OCI-LY1 (cell line): ENCODE measurements at regions not wholly inside any gene's neighbourhood (a gene's known extent, or its start where the extent isn't known, plus 50 kb on each side); places are given as distances from the start of the nearest gene placed in this dataset.

Experiments
- H2AFZ ChIP-seq: fragments of 200-600 bp; sonication (generic), shearing (Covaris generic); 2 replicates; pipeline ENCODE4 v1.6.0; 2014; ENCODE audit warnings: antibody characterized with exemption, mild to moderate bottlenecking, low read length
- H3F3A ChIP-seq: fragments of 200-600 bp; sonication (generic), shearing (Covaris generic); 2 replicates; pipeline ENCODE4 v1.6.0; 2014; ENCODE audit warnings: mild to moderate bottlenecking, antibody characterized with exemption, low read length, moderate library complexity; ENCODE audit not compliant: insufficient read depth
- H3K27ac ChIP-seq: fragments of 200-600 bp; sonication (generic); 2 replicates; pipeline ENCODE4 v1.5.1; 2014; ENCODE audit warnings: low read length, mixed run types, mild to moderate bottlenecking, low read depth; ENCODE audit not compliant: poor library complexity, severe bottlenecking
- H3K27me3 ChIP-seq: fragments of 200-600 bp; sonication (generic); 2 replicates; pipeline ENCODE4 v1.6.0; 2014; ENCODE audit warnings: antibody characterized with exemption, mild to moderate bottlenecking, low read length, moderate library complexity; ENCODE audit not compliant: insufficient read depth
- H3K36me3 ChIP-seq: fragments of 200-600 bp; sonication (generic); 2 replicates; pipeline ENCODE4 v1.6.1; 2014; ENCODE audit warnings: mild to moderate bottlenecking, antibody characterized with exemption, low read length, moderate library complexity, mixed read lengths; ENCODE audit not compliant: insufficient read depth
- H3K4me1 ChIP-seq: fragments of 200-600 bp; sonication (generic); 2 replicates; pipeline ENCODE4 v1.5.1; 2014; ENCODE audit warnings: mild to moderate bottlenecking, low read length, moderate library complexity; ENCODE audit not compliant: insufficient read depth, severe bottlenecking
- H3K4me2 ChIP-seq: fragments of 200-600 bp; sonication (generic), shearing (Covaris generic); 2 replicates; pipeline ENCODE4 v1.6.1; 2014; ENCODE audit warnings: low read length
- H3K4me3 ChIP-seq: fragments of 200-600 bp; sonication (generic); 2 replicates; pipeline ENCODE4 v1.5.1; 2014; ENCODE audit warnings: low read length, low read depth, mild to moderate bottlenecking, mixed read lengths; ENCODE audit not compliant: poor library complexity, severe bottlenecking
- H3K79me2 ChIP-seq: fragments of 200-600 bp; shearing (Covaris generic); 2 replicates; pipeline ENCODE4 v1.6.1; 2016; ENCODE audit warnings: mixed run types, low read length, mixed read lengths; ENCODE audit not compliant: insufficient read depth
- H3K9ac ChIP-seq: fragments of 200-600 bp; sonication (generic), shearing (Covaris generic); 2 replicates; pipeline ENCODE4 v1.6.1; 2014; ENCODE audit warnings: mild to moderate bottlenecking, low read length, mixed read lengths
- H3K9me2 ChIP-seq: fragments of 200-600 bp; sonication (generic), shearing (Covaris generic); 2 replicates; pipeline ENCODE4 v1.6.1; 2014; ENCODE audit warnings: low read depth, mild to moderate bottlenecking, low read length, mixed read lengths
- H3K9me3 ChIP-seq: fragments of 200-600 bp; shearing (Covaris generic); 2 replicates; pipeline ENCODE4 v1.6.1; 2014; ENCODE audit warnings: low read length, mixed read lengths
- H4K20me1 ChIP-seq: fragments of 200-600 bp; sonication (generic), shearing (Covaris generic); 2 replicates; pipeline ENCODE4 v1.6.0; 2016; ENCODE audit warnings: mild to moderate bottlenecking, low read length; ENCODE audit not compliant: insufficient read depth
- CTCF ChIP-seq: fragments of 200-600 bp; sonication (generic), shearing (Covaris generic); IDR thresholded peaks from 2 replicates; pipeline ENCODE4 v1.5.1; 2017; ENCODE audit warnings: mild to moderate bottlenecking, antibody characterized with exemption, low read length, moderate library complexity, mixed read lengths
- EZH2 ChIP-seq: fragments of 200-600 bp; sonication (generic), shearing (Covaris generic); IDR thresholded peaks from 2 replicates; pipeline ENCODE4 v1.8.0; 2017; ENCODE audit warnings: borderline replicate concordance, mixed run types, mild to moderate bottlenecking, antibody characterized with exemption, low read length, moderate library complexity, mixed read lengths

GRCh38 chrX:20740443-20740842 is 473.7 kb upstream of the RPS6KA3 start:
- no peak overlapping the region for H3K27ac ChIP-seq
- no peaks in the 10 kb centered on the region for H3K36me3 ChIP-seq
- TF ChIP-seq CTCF, result no peak
- TF ChIP-seq EZH2, result no peak
- no peak overlapping the region for H3K4me2 ChIP-seq
- H4K20me1 ChIP-seq, result no peaks in the 10 kb centered on the region
- H2AFZ ChIP-seq, result no peak overlapping the region
- no peaks in the 10 kb centered on the region for H3K9me3 ChIP-seq
- no peaks in the 10 kb centered on the region for H3K9me2 ChIP-seq
- H3F3A ChIP-seq, result no peaks in the 10 kb centered on the region
- no peak overlapping the region for H3K4me3 ChIP-seq
- H3K79me2 ChIP-seq, result no peaks in the 10 kb centered on the region
- no peak overlapping the region for H3K9ac ChIP-seq
- H3K27me3 ChIP-seq, result no peaks in the 10 kb centered on the region
- H3K4me1 ChIP-seq, result no peaks in the 10 kb centered on the region

- H3K4me1 ChIP-seq, result no peaks in the 10 kb centered on the region
- no peak for TF ChIP-seq CTCF
- TF ChIP-seq EZH2, result no peak
- H3K9me2 ChIP-seq, result no peaks in the 10 kb centered on the region
- no peak overlapping the region for H3K27ac ChIP-seq
- no peaks in the 10 kb centered on the region for H4K20me1 ChIP-seq
- H3F3A ChIP-seq, result no peaks in the 10 kb centered on the region
- H3K4me3 ChIP-seq, result no peak overlapping the region
- no peaks in the 10 kb centered on the region for H3K9me3 ChIP-seq
- H2AFZ ChIP-seq, result no peak overlapping the region
- no peak overlapping the region for H3K4me2 ChIP-seq
- H3K9ac ChIP-seq, result no peak overlapping the region
- no peaks in the 10 kb centered on the region for H3K27me3 ChIP-seq
- no peaks in the 10 kb centered on the region for H3K79me2 ChIP-seq
- H3K36me3 ChIP-seq, result no peaks in the 10 kb centered on the region
Observed at GRCh38 chrX:20739038-20739745, 472.5 kb upstream of the RPS6KA3 start.

- Histone ChIP-seq H3K36me3 (no peaks in the 10 kb centered on the region), H4K20me1 (no peaks in the 10 kb centered on the region), H3K9ac (no peak overlapping the region), H3K4me3 (no peak overlapping the region), H3K4me1 (no peaks in the 10 kb centered on the region), H3K9me3 (no peaks in the 10 kb centered on the region), H3K79me2 (no peaks in the 10 kb centered on the region), H2AFZ (no peak overlapping the region), H3K27ac (no peak overlapping the region), H3K27me3 (no peaks in the 10 kb centered on the region), H3K4me2 (no peak overlapping the region), H3K9me2 (no peaks in the 10 kb centered on the region), H3F3A (no peaks in the 10 kb centered on the region)
- TF ChIP-seq EZH2 (no peak), CTCF (no peak)
Observed at GRCh38 chrX:20729416-20729815, 462.7 kb upstream of the RPS6KA3 start.
